Astrocyte of the cerebellum (primary cell): ENCODE measurements at regions not wholly inside any gene's neighbourhood (a gene's known extent, or its start where the extent isn't known, plus 50 kb on each side); places are given as distances from the start of the nearest gene placed in this dataset.

Source experiments
- DNase-seq: peaks from one replicate; pipeline ENCODE4 v3.0.0-alpha.2; 2011; ENCODE audit warnings: low read depth
- H3K4me3 ChIP-seq: 2 replicates; pipeline ENCODE4 v1.5.1; 2011; ENCODE audit warnings: mild to moderate bottlenecking, low read depth, low read length, moderate library complexity
- in situ Hi-C: cut with HindIII; loops from 2 replicates; pipeline ENCODE4 v1.10.0; 2017; ENCODE audit warnings: low sequenced_read_pairs
- TF ChIP-seq, protein P1 (sequence below): IDR thresholded peaks from 2 replicates; pipeline ENCODE4 v1.5.1; 2012; ENCODE audit warnings: low read length, low read depth, moderate library complexity, mild to moderate bottlenecking; ENCODE audit errors: missing control alignments

DNA sequence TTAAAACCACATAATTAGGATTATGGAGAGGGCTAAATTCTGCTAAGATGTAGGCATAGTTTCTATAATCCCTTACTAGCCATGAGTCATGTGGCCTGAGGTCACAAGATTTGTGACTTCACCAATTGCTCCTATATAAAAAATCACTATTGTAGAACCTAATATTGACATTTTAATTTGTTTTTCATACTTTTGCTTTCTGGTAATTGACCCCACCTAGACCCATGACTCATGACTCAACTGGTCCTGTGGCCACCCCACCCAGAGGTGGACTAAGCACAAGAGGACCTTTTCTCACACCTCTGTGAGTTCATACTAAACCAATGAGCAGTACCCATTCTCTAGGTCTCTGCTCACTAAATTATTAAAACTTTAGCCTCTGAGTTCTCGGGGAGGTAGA, 1567.5 kb upstream of the LRRTM1 start:
- no peak overlapping the region for H3K4me3 ChIP-seq
- TF ChIP-seq, protein P1, sequence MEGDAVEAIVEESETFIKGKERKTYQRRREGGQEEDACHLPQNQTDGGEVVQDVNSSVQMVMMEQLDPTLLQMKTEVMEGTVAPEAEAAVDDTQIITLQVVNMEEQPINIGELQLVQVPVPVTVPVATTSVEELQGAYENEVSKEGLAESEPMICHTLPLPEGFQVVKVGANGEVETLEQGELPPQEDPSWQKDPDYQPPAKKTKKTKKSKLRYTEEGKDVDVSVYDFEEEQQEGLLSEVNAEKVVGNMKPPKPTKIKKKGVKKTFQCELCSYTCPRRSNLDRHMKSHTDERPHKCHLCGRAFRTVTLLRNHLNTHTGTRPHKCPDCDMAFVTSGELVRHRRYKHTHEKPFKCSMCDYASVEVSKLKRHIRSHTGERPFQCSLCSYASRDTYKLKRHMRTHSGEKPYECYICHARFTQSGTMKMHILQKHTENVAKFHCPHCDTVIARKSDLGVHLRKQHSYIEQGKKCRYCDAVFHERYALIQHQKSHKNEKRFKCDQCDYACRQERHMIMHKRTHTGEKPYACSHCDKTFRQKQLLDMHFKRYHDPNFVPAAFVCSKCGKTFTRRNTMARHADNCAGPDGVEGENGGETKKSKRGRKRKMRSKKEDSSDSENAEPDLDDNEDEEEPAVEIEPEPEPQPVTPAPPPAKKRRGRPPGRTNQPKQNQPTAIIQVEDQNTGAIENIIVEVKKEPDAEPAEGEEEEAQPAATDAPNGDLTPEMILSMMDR = no peak
- in situ Hi-C loops = no loop called here
- DNase-seq = no peak

DNA sequence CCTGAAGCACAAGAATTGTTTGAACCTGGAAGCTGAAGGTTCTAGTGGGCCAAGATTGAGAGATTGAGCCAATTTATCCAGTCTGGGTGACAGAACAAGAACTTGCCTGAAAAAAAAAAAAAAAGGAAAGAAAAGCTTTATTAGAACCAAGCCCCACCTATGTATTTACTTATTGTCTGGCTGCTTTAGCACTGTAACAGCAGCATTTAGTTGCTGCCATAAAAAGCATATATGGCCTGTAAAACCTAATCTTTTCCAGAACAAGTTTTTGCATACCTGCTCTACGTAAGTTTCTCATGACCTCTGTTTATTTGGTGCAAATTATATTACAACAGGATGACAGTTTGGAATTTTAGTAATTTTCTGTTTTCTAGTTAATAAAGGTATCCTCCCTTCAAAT, 1565.6 kb upstream of the LRRTM1 start:
- DNase-seq = no peak
- in situ Hi-C loops = no loop called here

GRCh38 chr2:81858998-81859397, 1554.4 kb upstream of the LRRTM1 start:
- H3K4me3 ChIP-seq = no peak overlapping the region
- TF ChIP-seq, protein P1 = no peak
- DNase-seq = no peak
- in situ Hi-C loops = no loop called here

More for the DNA sequence above, 1565.6 kb upstream of the LRRTM1 start:
- no peak overlapping the region for H3K4me3 ChIP-seq
- TF ChIP-seq, protein P1 = no peak

DNA sequence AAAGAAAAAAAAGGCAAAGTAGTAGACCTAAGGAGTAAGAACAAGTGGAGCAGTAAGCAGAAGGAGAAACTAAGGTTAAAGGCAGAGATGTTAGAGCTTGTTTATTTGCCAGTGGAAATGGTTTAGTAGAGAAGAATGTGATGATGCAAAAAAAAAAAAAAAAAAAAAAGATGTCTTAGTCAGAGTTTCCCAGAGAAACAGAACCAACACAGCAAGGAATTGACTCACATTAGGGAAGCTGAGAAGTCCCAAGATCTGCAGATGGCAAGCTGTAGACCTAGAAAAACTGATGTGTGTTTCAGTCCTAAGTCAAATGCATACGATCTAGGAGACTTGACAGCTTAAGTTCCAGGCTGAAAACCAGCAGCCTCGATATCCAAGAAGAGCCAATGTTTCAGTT, 1548.8 kb upstream of the LRRTM1 start:
- DNase-seq = no peak
- no peak overlapping the region for H3K4me3 ChIP-seq
- TF ChIP-seq, protein P1 = no peak
- in situ Hi-C loops = no loop called here

- in situ Hi-C loops = no loop called here
- DNase-seq = no peak
- TF ChIP-seq, protein P1 = no peak
- no peak overlapping the region for H3K4me3 ChIP-seq
Measured at GRCh38 chr2:81852651-81853050, 1548.1 kb upstream of the LRRTM1 start.

- no peak overlapping the region for H3K4me3 ChIP-seq
- TF ChIP-seq, protein P1 = no peak
- no peak for DNase-seq
- in situ Hi-C loops = no loop called here
Measured at GRCh38 chr2:81839780-81840179, 1535.2 kb upstream of the LRRTM1 start.
